IgD-negative memory B cell (primary cell): ENCODE measurements at regions not wholly inside any gene's neighbourhood (a gene's known extent, or its start where the extent isn't known, plus 50 kb on each side); places are given as distances from the start of the nearest gene placed in this dataset.
"Not testable (repeated sequence)": the region's sequence is repeated elsewhere in the genome, so short reads cannot be mapped to it uniquely, and the experiment has no call there.

Experiments used
- H3K27ac Mint-ChIP-seq, 3 donors: one replicate each; pipeline ENCODE4 v1.8.0; 2020 to 2022; ENCODE audit warnings: mild to moderate bottlenecking in 3 of 3, mixed read lengths in 3 of 3, moderate library complexity in 1 of 3
- H3K27me3 Mint-ChIP-seq: one replicate; pipeline ENCODE4 v1.8.0; 2021; ENCODE audit warnings: mixed read lengths
- H3K36me3 Mint-ChIP-seq: one replicate; pipeline ENCODE4 v1.8.0; 2020; ENCODE audit warnings: mild to moderate bottlenecking, mixed read lengths
- H3K4me1 Mint-ChIP-seq, 3 donors: one replicate each; pipeline ENCODE4 v1.8.0; 2020 to 2022; ENCODE audit warnings: mixed read lengths in 3 of 3, mild to moderate bottlenecking in 1 of 3
- H3K4me3 Mint-ChIP-seq, 4 donors: one replicate each; pipeline ENCODE4 v1.8.0; 2020 to 2022; ENCODE audit warnings: mild to moderate bottlenecking in 4 of 4, mixed read lengths in 4 of 4, moderate library complexity in 3 of 4
- H3K9me3 Mint-ChIP-seq, 3 donors: one replicate each; pipeline ENCODE4 v1.8.0; 2020 to 2021; ENCODE audit warnings: mixed read lengths in 3 of 3, mild to moderate bottlenecking in 1 of 3

- Mint-ChIP-seq H3K9me3 (peaks cover 0 to 10% (median 4%) of the 10 kb centered on the region in 3 donors), H3K36me3 (no peaks in the 10 kb centered on the region), H3K4me1 (peaks cover 0 to 2% (median 0%) of the 10 kb centered on the region in 3 donors), H3K4me3 (no peak overlapping the region), H3K27me3 (no peaks in the 10 kb centered on the region), H3K27ac (no peak overlapping the region)
Observed at GRCh38 chr10:53690524-53691240, 918.1 kb upstream of the MBL2 start.

DNA sequence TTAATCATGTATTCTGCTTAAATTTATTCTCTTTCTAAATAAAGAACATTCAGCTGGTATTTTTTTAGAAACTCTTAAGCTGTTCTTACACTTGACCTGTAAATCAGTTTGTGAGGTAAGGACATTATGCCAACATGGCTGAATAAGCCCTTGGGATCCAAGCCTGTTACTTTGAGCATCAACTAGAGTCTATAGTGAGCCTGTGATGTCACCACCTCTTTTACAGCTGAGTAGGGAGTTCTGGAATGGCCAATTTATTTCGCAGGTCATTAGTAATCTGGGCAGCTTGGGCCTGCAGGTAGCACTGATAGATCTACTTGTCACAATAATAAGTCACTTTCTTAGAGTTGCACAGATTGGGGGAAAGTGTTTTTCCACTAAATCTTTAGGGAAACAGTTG lies 915.2 kb upstream of the MBL2 start:
- Mint-ChIP-seq H3K36me3 (no peaks in the 10 kb centered on the region), H3K4me3 (no peak overlapping the region), H3K27ac (no peak overlapping the region), H3K27me3 (no peaks in the 10 kb centered on the region), H3K4me1 (peaks cover 0 to 2% (median 0%) of the 10 kb centered on the region in 3 donors), H3K9me3 (peaks cover 2 to 10% (median 3%) of the 10 kb centered on the region in 3 donors)

- H3K27ac Mint-ChIP-seq, result no peak overlapping the region
- no peaks in the 10 kb centered on the region for H3K4me1 Mint-ChIP-seq
- peaks cover 0 to 3% (median 2%) of the 10 kb centered on the region in 3 donors for H3K9me3 Mint-ChIP-seq
- H3K36me3 Mint-ChIP-seq, result no peaks in the 10 kb centered on the region
- H3K4me3 Mint-ChIP-seq, result peak overlapping the region in 1 of 4 donors; percentile 26
- H3K27me3 Mint-ChIP-seq, result no peaks in the 10 kb centered on the region
Observed at GRCh38 chr10:53682885-53683284, 910.3 kb upstream of the MBL2 start.

GRCh38 chr10:53682458-53682857 lies 909.9 kb upstream of the MBL2 start:
- H3K9me3 Mint-ChIP-seq, result peaks cover 0 to 3% (median 2%) of the 10 kb centered on the region in 3 donors
- no peaks in the 10 kb centered on the region for H3K4me1 Mint-ChIP-seq
- H3K36me3 Mint-ChIP-seq, result no peaks in the 10 kb centered on the region
- no peak overlapping the region for H3K27ac Mint-ChIP-seq
- no peak overlapping the region for H3K4me3 Mint-ChIP-seq
- no peaks in the 10 kb centered on the region for H3K27me3 Mint-ChIP-seq

- Mint-ChIP-seq H3K27me3 (no peaks in the 10 kb centered on the region), H3K9me3 (peaks cover 0 to 6% (median 3%) of the 10 kb centered on the region in 3 donors), H3K36me3 (no peaks in the 10 kb centered on the region), H3K4me3 (no peak overlapping the region), H3K4me1 (no peaks in the 10 kb centered on the region), H3K27ac (no peak overlapping the region)
Observed at GRCh38 chr10:53679666-53680065, 907.1 kb upstream of the MBL2 start.

GRCh38 chr10:53675177-53675576 lies 902.6 kb upstream of the MBL2 start:
- Mint-ChIP-seq H3K9me3 (peaks cover 0 to 9% (median 0%) of the 10 kb centered on the region in 3 donors), H3K27ac (no peak overlapping the region), H3K4me3 (no peak overlapping the region), H3K36me3 (no peaks in the 10 kb centered on the region), H3K27me3 (no peaks in the 10 kb centered on the region), H3K4me1 (no peaks in the 10 kb centered on the region)

DNA sequence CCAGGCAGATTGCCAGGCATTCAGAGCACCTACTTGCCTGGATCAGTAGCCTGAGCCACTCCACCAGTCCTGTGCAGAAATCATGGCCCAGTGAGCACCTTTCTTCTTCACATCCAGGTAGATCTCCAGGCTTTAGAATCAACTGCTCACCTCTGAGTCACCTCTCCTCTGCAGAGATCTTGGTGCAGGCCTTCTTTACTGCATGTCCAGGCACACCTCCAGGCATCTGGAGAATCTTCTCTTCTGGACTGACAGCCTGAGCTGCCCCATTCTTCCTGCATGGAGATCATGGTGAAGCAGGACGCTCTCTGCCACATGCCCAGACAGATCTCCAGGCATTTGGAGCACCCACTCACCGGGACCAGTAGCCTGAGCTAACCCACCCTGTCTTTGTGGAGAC lies 894.5 kb upstream of the MBL2 start:
- Mint-ChIP-seq H3K27me3 (no peaks in the 10 kb centered on the region), H3K36me3 (no peaks in the 10 kb centered on the region), H3K27ac (no peak overlapping the region), H3K4me1 (no peaks in the 10 kb centered on the region), H3K9me3 (peaks cover 0 to 6% (median 2%) of the 10 kb centered on the region in 3 donors), H3K4me3 (no peak overlapping the region)

DNA sequence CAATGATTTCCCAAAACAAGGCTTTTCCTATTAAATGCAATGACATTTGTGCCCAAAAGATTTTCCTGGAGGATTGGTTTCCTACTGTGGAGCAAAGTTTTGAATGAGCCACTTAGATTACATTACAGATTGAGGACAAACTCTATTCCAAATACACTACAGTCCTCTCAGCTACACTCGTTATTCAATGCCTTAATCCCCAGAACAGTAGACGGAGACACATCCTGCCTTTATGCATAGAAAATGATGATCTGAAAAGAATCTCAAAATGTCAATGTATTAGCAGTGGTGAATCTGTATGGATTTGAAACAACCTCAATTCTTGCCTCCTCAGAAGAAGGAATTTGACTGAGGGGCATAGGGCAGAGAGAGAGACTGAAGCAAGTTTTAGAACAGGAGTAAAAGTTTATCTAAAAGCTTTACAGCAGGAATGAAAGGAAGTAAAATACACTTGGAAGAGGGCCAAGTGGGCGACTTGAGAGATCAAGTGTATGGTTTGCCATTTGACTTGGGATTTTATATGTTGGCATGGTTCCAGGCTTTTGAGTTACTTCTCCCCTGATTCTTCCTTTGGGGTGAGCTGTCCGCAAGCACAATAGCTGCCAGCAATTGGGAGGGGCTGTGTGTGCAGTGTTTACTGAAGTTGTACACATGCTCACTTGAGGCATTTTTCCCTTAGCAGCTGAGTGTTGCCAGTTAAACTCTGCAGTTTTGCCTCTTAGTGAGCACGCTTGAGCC lies 891.9 kb upstream of the MBL2 start:
- no peaks in the 10 kb centered on the region for H3K4me1 Mint-ChIP-seq
- no peak overlapping the region for H3K27ac Mint-ChIP-seq
- H3K27me3 Mint-ChIP-seq, result no peaks in the 10 kb centered on the region
- no peak overlapping the region for H3K4me3 Mint-ChIP-seq
- no peaks in the 10 kb centered on the region for H3K36me3 Mint-ChIP-seq
- H3K9me3 Mint-ChIP-seq, result peaks cover 2 to 7% (median 3%) of the 10 kb centered on the region in 3 donors

- Mint-ChIP-seq H3K27me3 (no peaks in the 10 kb centered on the region), H3K9me3 (no peaks in the 10 kb centered on the region), H3K36me3 (no peaks in the 10 kb centered on the region), H3K4me1 (no peaks in the 10 kb centered on the region), H3K27ac (no peak overlapping the region), H3K4me3 (no peak overlapping the region)
Observed at GRCh38 chr10:53650794-53651193, 878.2 kb upstream of the MBL2 start.

DNA sequence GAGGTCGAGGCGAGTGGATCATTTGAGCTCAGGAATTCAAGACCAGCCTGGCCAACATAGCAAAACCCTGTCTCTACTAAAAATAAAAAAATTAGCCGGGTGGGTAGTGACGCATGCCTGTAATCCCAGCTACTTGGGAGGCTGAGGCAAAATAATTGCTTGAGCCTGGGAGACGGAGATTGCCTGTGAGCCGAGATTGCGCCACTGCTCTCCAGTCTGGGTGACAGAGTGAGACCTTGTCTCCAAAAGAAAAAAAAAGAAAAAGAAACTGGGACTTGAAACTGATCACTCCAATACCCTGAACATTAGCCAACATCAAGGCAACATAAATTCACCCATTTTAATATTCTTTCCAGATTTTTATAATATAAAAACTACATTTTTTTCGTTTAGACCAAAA lies 874.6 kb upstream of the MBL2 start:
- not testable (repeated sequence) for H3K4me1 Mint-ChIP-seq, H3K4me3 Mint-ChIP-seq

DNA sequence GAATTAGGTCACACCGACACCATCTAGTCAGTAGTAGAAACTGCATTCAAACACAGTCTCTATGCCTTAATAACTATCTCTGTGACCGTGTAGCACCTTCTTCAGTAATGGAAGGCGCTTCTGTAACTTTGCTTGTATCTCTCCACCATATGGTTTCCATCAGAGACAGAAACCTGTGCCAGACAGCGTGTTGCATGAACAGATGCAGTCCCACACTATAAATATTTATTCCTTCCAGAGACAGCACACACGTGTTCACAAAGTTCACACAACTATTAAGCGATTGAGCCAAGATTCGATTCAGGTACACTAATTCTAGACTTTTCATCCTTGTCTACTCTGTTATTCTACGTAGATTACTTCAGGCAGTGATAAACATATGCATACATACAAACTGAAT lies 873.9 kb upstream of the MBL2 start:
- Mint-ChIP-seq H3K27me3 (no peaks in the 10 kb centered on the region), H3K4me1 (no peaks in the 10 kb centered on the region), H3K4me3 (no peak overlapping the region), H3K27ac (no peak overlapping the region), H3K36me3 (no peaks in the 10 kb centered on the region), H3K9me3 (no peaks in the 10 kb centered on the region)

More for the DNA sequence above, 874.6 kb upstream of the MBL2 start:
- not testable (repeated sequence) for H3K36me3 Mint-ChIP-seq, H3K9me3 Mint-ChIP-seq, H3K27ac Mint-ChIP-seq, H3K27me3 Mint-ChIP-seq

DNA sequence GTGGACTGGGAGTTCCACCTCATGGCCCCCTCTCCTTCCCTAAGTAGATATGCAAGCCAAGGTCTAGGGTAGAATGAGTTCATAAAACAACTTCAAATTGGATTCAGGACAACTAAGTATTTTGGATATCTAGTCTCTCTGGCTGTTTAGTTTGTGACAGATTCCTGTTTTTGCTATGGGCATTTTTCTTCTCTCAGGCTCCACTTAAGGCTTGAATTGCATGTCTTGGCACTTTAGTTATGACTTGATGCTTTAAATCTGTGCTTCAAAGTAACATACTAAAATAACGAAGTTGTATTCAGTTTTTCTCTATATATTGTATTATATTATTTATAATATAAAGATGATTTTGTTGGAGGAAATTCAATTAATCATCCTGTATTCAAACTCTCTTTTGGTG lies 873.4 kb upstream of the MBL2 start:
- H3K9me3 Mint-ChIP-seq, result no peaks in the 10 kb centered on the region
- H3K4me1 Mint-ChIP-seq, result no peaks in the 10 kb centered on the region
- no peaks in the 10 kb centered on the region for H3K27me3 Mint-ChIP-seq
- H3K36me3 Mint-ChIP-seq, result no peaks in the 10 kb centered on the region
- no peak overlapping the region for H3K27ac Mint-ChIP-seq
- H3K4me3 Mint-ChIP-seq, result no peak overlapping the region

DNA sequence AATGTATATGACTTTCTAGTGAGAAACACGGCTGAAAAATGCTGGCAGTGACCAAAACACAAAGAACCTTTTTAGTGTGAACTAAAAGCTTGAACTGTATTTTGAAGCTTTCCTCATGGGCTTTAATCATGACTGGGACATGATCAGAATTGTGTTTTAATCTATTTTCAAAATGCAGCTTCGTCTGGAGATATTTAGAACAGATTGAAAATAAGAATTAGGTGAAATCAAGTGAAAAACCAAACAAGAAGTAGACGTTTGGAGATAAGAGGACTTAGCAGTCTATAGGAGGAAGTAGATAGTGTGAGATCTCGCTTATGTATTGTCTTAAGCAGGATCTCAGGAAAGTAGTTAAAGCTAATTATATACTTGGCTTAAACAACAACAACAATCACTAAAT lies 865.4 kb upstream of the MBL2 start:
- peaks cover 0 to 3% (median 0%) of the 10 kb centered on the region in 3 donors for H3K9me3 Mint-ChIP-seq
- H3K4me1 Mint-ChIP-seq, result no peaks in the 10 kb centered on the region
- no peaks in the 10 kb centered on the region for H3K36me3 Mint-ChIP-seq
- H3K4me3 Mint-ChIP-seq, result no peak overlapping the region
- H3K27me3 Mint-ChIP-seq, result no peaks in the 10 kb centered on the region
- H3K27ac Mint-ChIP-seq, result no peak overlapping the region

DNA sequence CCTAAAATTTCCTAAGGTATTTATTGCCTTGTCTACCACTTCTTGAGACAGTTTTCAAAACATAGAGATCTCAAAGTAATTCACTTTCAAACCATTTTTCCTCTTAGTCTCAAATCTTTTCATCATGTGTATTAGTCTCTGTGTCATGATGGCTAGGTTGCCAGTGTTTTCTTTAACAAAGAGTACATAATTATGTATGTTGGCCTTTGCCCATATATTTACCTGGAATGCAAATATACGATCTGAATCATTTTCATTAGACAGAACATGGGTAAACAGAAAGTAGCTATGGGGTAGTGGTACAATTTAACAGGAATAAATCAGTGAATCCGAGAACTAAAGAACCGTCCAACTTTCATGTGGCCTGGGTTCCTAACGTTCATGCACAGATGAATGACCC lies 852.1 kb upstream of the MBL2 start:
- Mint-ChIP-seq H3K9me3 (peaks cover 0 to 12% (median 3%) of the 10 kb centered on the region in 3 donors), H3K27ac (no peak overlapping the region), H3K4me1 (no peaks in the 10 kb centered on the region), H3K36me3 (no peaks in the 10 kb centered on the region), H3K27me3 (no peaks in the 10 kb centered on the region), H3K4me3 (no peak overlapping the region)

- Mint-ChIP-seq H3K27ac (no peak overlapping the region), H3K4me3 (no peak overlapping the region), H3K9me3 (no peaks in the 10 kb centered on the region), H3K36me3 (no peaks in the 10 kb centered on the region), H3K27me3 (no peaks in the 10 kb centered on the region), H3K4me1 (no peaks in the 10 kb centered on the region)
Observed at GRCh38 chr10:53622201-53622600, 849.6 kb upstream of the MBL2 start.

DNA sequence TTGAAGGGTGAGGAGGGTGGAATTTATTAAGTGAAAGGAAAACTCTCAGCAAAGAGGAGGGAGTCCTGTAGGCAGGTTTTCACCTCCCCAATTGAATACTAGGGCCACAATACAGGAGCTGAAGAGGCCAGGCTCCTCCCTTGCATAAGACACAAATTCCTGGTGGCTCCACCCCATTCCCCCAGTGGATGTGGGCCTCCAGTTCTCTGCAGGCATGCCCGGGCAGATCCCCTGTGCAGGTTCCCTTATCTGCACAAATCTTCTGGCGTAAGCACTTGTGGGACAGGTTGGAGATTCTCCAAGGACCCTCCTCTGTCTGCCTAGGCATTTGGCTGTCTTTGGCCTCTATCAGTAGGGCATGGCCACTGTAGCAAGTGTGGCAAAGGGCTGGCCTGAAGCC lies 847.1 kb upstream of the MBL2 start:
- no peaks in the 10 kb centered on the region for H3K27me3 Mint-ChIP-seq
- peak overlapping the region in 1 of 4 donors; percentile 20 for H3K4me3 Mint-ChIP-seq
- no peaks in the 10 kb centered on the region for H3K36me3 Mint-ChIP-seq
- no peaks in the 10 kb centered on the region for H3K4me1 Mint-ChIP-seq
- no peaks in the 10 kb centered on the region for H3K9me3 Mint-ChIP-seq
- no peak overlapping the region for H3K27ac Mint-ChIP-seq
